Ovary (tissue), 3 donors: ENCODE measurements at regions not wholly inside any gene's neighbourhood (a gene's known extent, or its start where the extent isn't known, plus 50 kb on each side); places are given as distances from the start of the nearest gene placed in this dataset.

Source experiments
- EP300 ChIP-seq: sonication (generic); formaldehyde crosslinking; IDR thresholded peaks from one replicate; pipeline ENCODE4 v1.6.1; 2017; ENCODE audit warnings: antibody characterized with exemption
- POLR2A ChIP-seq: fragments of 450-650 bp; IDR thresholded peaks from one replicate; pipeline ENCODE4 v1.6.1; 2017; ENCODE audit warnings: antibody characterized with exemption, mild to moderate bottlenecking, moderate library complexity
- TF ChIP-seq, protein P1 (sequence below), 3 donors: fragments of 450-650 bp in 2 of 3; fragments of 200-600 bp in 1 of 3; IDR thresholded peaks; one replicate each; pipeline versions ENCODE4 v1.5.1 to v1.8.0; 2016 to 2022; ENCODE audit warnings: antibody characterized with exemption in 3 of 3, mild to moderate bottlenecking in 1 of 3
- donor health status: DM: no; HTN: no; CAD: no.

DNA sequence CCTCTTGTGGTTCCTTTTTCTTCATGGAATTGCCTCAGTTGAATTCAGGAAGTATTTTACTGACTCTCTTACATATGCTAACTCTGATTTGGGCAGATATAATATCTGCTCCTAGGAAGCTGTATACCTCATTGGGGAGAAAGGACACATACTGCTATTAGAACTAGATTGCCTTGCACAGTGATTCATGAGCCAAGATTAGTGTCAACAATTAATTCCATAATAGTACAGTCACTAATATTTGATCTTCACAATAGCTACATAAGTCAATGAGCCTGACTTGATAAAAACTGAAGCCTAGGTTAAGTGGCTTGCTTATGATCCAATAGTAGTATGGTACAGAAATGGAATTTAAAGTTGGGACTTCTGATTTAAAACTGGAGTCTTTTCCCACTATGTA is 127.6 kb downstream of the ETAA1 start:
- TF ChIP-seq, protein P1, sequence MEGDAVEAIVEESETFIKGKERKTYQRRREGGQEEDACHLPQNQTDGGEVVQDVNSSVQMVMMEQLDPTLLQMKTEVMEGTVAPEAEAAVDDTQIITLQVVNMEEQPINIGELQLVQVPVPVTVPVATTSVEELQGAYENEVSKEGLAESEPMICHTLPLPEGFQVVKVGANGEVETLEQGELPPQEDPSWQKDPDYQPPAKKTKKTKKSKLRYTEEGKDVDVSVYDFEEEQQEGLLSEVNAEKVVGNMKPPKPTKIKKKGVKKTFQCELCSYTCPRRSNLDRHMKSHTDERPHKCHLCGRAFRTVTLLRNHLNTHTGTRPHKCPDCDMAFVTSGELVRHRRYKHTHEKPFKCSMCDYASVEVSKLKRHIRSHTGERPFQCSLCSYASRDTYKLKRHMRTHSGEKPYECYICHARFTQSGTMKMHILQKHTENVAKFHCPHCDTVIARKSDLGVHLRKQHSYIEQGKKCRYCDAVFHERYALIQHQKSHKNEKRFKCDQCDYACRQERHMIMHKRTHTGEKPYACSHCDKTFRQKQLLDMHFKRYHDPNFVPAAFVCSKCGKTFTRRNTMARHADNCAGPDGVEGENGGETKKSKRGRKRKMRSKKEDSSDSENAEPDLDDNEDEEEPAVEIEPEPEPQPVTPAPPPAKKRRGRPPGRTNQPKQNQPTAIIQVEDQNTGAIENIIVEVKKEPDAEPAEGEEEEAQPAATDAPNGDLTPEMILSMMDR (IDR thresholded peaks at IDR 0.05) = no peak
- no peak for TF ChIP-seq EP300
- no peak for TF ChIP-seq POLR2A
